Loucy (cell line): ENCODE measurements at regions not wholly inside any gene's neighbourhood (a gene's known extent, or its start where the extent isn't known, plus 50 kb on each side); places are given as distances from the start of the nearest gene placed in this dataset.

Source experiments
- H2AFZ ChIP-seq: fragments of 200-600 bp; sonication (generic); 2 replicates; pipeline ENCODE4 v1.6.0; 2016; ENCODE audit warnings: antibody characterized with exemption, mild to moderate bottlenecking, low read length, moderate library complexity
- H3F3A ChIP-seq: fragments of 200-600 bp; 2 replicates; pipeline ENCODE4 v1.6.0; 2016; ENCODE audit warnings: antibody characterized with exemption, low read depth, mild to moderate bottlenecking
- H3K27me3 ChIP-seq: fragments of 200-600 bp; sonication (generic); 2 replicates; pipeline ENCODE4 v1.6.1; 2014; ENCODE audit warnings: low read length, mild to moderate bottlenecking; ENCODE audit not compliant: insufficient read depth, poor library complexity, severe bottlenecking
- H3K36me3 ChIP-seq: fragments of 200-600 bp; sonication (generic); 2 replicates; pipeline ENCODE4 v1.6.1; 2016; ENCODE audit warnings: low read length; ENCODE audit not compliant: insufficient read depth
- H3K4me1 ChIP-seq: fragments of 200-600 bp; sonication (generic); 2 replicates; pipeline ENCODE4 v1.5.1; 2014; ENCODE audit warnings: low read length, mild to moderate bottlenecking; ENCODE audit not compliant: insufficient read depth, poor library complexity, severe bottlenecking
- H3K4me2 ChIP-seq: fragments of 200-600 bp; sonication (generic); 2 replicates; pipeline ENCODE4 v1.6.0; 2014; ENCODE audit warnings: antibody characterized with exemption, low read length, low read depth, mild to moderate bottlenecking; ENCODE audit not compliant: poor library complexity, severe bottlenecking
- H3K4me3 ChIP-seq: fragments of 200-600 bp; sonication (generic); 2 replicates; pipeline ENCODE4 v1.5.1; 2014; ENCODE audit warnings: low read length, mild to moderate bottlenecking, mixed read lengths; ENCODE audit not compliant: poor library complexity, severe bottlenecking
- H3K79me2 ChIP-seq: fragments of 200-600 bp; sonication (generic); 2 replicates; pipeline ENCODE4 v1.6.1; 2014; ENCODE audit warnings: low read length; ENCODE audit not compliant: insufficient read depth
- H3K9ac ChIP-seq: fragments of 200-600 bp; sonication (generic); 2 replicates; pipeline ENCODE4 v1.6.0; 2014; ENCODE audit warnings: mild to moderate bottlenecking, low read depth, low read length, moderate library complexity; ENCODE audit not compliant: poor library complexity, severe bottlenecking
- H3K9me2 ChIP-seq: fragments of 200-600 bp; sonication (generic); replicated peaks from 2 replicates; pipeline ENCODE4 v1.6.1; 2016; ENCODE audit warnings: low read depth, low read length, mixed read lengths
- H3K9me3 ChIP-seq: fragments of 200-600 bp; sonication (generic); 2 replicates; pipeline ENCODE4 v1.6.1; 2014; ENCODE audit warnings: mild to moderate bottlenecking, antibody characterized with exemption, low read length, low read depth; ENCODE audit not compliant: insufficient read depth
- H4K20me1 ChIP-seq: fragments of 200-600 bp; sonication (generic); 2 replicates; pipeline ENCODE4 v1.6.0; 2014; ENCODE audit warnings: antibody characterized with exemption, low read length, mild to moderate bottlenecking; ENCODE audit not compliant: insufficient read depth, poor library complexity, severe bottlenecking
- CTCF ChIP-seq: fragments of 200-600 bp; sonication (generic); conservative IDR thresholded peaks from 2 replicates; pipeline ENCODE4 v1.5.1; 2014; ENCODE audit warnings: mild to moderate bottlenecking, antibody characterized with exemption, low read length
- EZH2phosphoT487 ChIP-seq: fragments of 200-600 bp; IDR thresholded peaks from 2 replicates; pipeline ENCODE4 v1.6.1; 2018; ENCODE audit warnings: antibody characterized with exemption, mild to moderate bottlenecking, moderate library complexity, borderline replicate concordance

- no peaks in the 10 kb centered on the region for H3K27me3 ChIP-seq
- no peaks in the 10 kb centered on the region for H3K79me2 ChIP-seq
- H2AFZ ChIP-seq = no peak overlapping the region
- no peaks in the 10 kb centered on the region; the same call in 1 of the 2 replicates for H3K9me3 ChIP-seq
- no peak overlapping the region for H3K4me3 ChIP-seq
- no peaks in the 10 kb centered on the region for H3F3A ChIP-seq
- no peaks in the 10 kb centered on the region for H3K36me3 ChIP-seq
- H3K4me2 ChIP-seq = no peak overlapping the region
- no peaks in the 10 kb centered on the region for H3K4me1 ChIP-seq
- H4K20me1 ChIP-seq = no peaks in the 10 kb centered on the region
- TF ChIP-seq EZH2phosphoT487 (no peak), CTCF (no peak)
- H3K9me2 ChIP-seq = no peaks in the 10 kb centered on the region
- no peak overlapping the region for H3K9ac ChIP-seq
Measured at GRCh38 chr7:19464241-19464640, 244.6 kb downstream of the POLR1F start.

- TF ChIP-seq EZH2phosphoT487 = no peak
- TF ChIP-seq CTCF = no peak
- no peaks in the 10 kb centered on the region for H3K27me3 ChIP-seq
- no peak overlapping the region for H3K4me3 ChIP-seq
- H3K4me1 ChIP-seq = no peaks in the 10 kb centered on the region
- H3K4me2 ChIP-seq = no peak overlapping the region
- no peaks in the 10 kb centered on the region for H4K20me1 ChIP-seq
- no peak overlapping the region for H2AFZ ChIP-seq
- H3F3A ChIP-seq = no peaks in the 10 kb centered on the region
- no peaks in the 10 kb centered on the region for H3K79me2 ChIP-seq
- no peaks in the 10 kb centered on the region for H3K36me3 ChIP-seq
- H3K9ac ChIP-seq = no peak overlapping the region
- H3K9me2 ChIP-seq = no peaks in the 10 kb centered on the region
- H3K9me3 ChIP-seq = no peaks in the 10 kb centered on the region; the same call in 1 of the 2 replicates
Measured at GRCh38 chr7:19463581-19463980, 245.3 kb downstream of the POLR1F start.

GRCh38 chr7:19455623-19456022, 253.2 kb downstream of the POLR1F start:
- Histone ChIP-seq H4K20me1 (no peaks in the 10 kb centered on the region), H3K9me3 (no peaks in the 10 kb centered on the region), H3K4me1 (no peaks in the 10 kb centered on the region), H3K4me3 (no peak overlapping the region), H2AFZ (no peak overlapping the region), H3K36me3 (no peaks in the 10 kb centered on the region), H3K4me2 (no peak overlapping the region), H3K9me2 (no peaks in the 10 kb centered on the region), H3K79me2 (no peaks in the 10 kb centered on the region), H3K9ac (no peak overlapping the region), H3K27me3 (no peaks in the 10 kb centered on the region), H3F3A (no peaks in the 10 kb centered on the region)
- TF ChIP-seq EZH2phosphoT487 = no peak
- TF ChIP-seq CTCF = no peak
